Muscle layer of duodenum (tissue), 2 donors: ENCODE measurements at regions not wholly inside any gene's neighbourhood (a gene's known extent, or its start where the extent isn't known, plus 50 kb on each side); places are given as distances from the start of the nearest gene placed in this dataset.

Experiments
- H3K27ac ChIP-seq: one replicate; pipeline ENCODE4 v1.7.0; 2013; ENCODE audit warnings: mild to moderate bottlenecking, low read length
- H3K27me3 ChIP-seq: one replicate; pipeline ENCODE4 v1.7.0; 2013; ENCODE audit warnings: low read depth, mild to moderate bottlenecking, control low read depth, low read length
- H3K36me3 ChIP-seq, 2 donors: one replicate each; pipeline ENCODE4 v1.7.0; 2013; ENCODE audit warnings: low read length in 2 of 2, control low read depth in 1 of 2, mild to moderate bottlenecking in 1 of 2; ENCODE audit not compliant: insufficient read depth in 2 of 2, control insufficient read depth in 1 of 2
- H3K4me1 ChIP-seq, 2 donors: one replicate each; pipeline ENCODE4 v1.7.0; 2013; ENCODE audit warnings: low read length in 2 of 2, mild to moderate bottlenecking in 2 of 2, control low read depth in 1 of 2, moderate library complexity in 1 of 2; ENCODE audit not compliant: insufficient read depth in 2 of 2, control insufficient read depth in 1 of 2
- H3K4me3 ChIP-seq, 2 donors: one replicate each; pipeline ENCODE4 v1.7.0; 2013; ENCODE audit warnings: low read length in 2 of 2, low read depth in 1 of 2, mild to moderate bottlenecking in 1 of 2
- H3K9me3 ChIP-seq, 2 donors: one replicate each; pipeline ENCODE4 v1.7.0; 2013; ENCODE audit warnings: low read length in 2 of 2, control low read depth in 1 of 2, mild to moderate bottlenecking in 1 of 2; ENCODE audit not compliant: control insufficient read depth in 1 of 2
- donor health status: healthy.

DNA sequence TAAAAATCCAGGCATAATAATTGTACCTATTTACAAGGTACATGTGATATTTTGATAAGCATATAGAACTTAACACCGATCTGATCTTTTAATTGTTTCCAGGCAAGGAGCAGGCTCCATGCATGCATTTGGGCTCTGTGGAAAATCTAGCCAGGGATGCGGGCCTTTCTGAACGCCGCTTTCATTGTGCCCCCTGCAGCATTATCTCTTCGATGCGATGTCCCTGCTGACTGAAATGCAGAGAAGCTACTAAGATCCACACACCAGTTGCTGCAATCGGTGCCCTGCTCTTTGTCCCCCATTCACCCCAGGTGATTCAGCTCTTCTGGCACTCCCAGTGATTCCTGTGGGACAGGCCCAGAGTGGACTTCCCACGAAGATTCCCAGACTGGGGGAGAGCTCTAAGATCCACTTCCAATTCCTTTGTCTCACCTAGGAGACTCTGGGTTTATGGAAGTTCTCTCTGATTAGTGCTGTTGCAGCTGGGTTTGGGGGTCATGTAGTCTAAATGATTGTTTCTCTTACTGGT is 254.3 kb upstream of the AGA start:
- Histone ChIP-seq H3K27ac (no peak overlapping the region), H3K36me3 (no peaks in the 10 kb centered on the region), H3K4me1 (no peaks in the 10 kb centered on the region), H3K4me3 (no peak overlapping the region), H3K27me3 (no peaks in the 10 kb centered on the region), H3K9me3 (no peaks in the 10 kb centered on the region)

DNA sequence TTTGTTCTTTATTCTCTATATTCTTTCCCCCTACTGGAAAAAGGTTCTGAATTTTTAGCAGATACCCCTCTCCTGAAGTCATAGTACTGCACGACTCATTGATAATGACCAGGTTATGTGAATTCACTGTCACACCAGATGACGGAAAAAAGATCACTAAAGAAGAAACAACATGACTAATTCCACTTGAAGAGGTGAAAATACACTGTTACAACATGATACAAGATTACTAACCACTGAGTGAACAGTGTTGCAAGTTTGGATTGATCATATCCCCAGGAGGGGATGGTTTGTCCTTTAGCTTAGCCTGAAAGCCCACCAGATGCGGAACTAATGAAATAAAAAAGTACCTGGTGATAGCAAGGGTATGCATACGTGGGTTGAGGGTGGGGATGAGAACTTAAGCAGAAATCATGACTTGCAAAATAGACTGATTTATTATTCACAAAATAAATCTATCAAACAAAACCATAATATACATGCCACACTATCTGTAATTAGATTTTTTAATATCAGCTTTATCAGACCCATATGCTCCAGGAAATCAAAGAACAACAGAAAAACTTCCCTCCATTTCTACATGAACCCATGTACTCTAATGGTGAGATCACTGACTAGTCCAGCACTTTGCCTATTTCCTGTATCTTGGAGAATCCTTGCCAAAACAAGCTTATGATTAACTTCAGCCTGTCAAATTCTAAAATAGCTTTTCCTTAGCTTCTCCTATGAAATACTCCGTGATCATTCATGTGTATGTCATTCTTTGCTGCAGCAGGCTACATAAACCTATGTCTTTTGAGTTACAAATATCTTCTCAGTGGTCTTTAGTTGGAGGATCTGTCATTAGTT is 257.4 kb upstream of the AGA start:
- Histone ChIP-seq H3K4me3 (no peak overlapping the region), H3K36me3 (no peaks in the 10 kb centered on the region), H3K4me1 (no peaks in the 10 kb centered on the region), H3K27ac (no peak overlapping the region), H3K27me3 (no peaks in the 10 kb centered on the region), H3K9me3 (no peaks in the 10 kb centered on the region)

DNA sequence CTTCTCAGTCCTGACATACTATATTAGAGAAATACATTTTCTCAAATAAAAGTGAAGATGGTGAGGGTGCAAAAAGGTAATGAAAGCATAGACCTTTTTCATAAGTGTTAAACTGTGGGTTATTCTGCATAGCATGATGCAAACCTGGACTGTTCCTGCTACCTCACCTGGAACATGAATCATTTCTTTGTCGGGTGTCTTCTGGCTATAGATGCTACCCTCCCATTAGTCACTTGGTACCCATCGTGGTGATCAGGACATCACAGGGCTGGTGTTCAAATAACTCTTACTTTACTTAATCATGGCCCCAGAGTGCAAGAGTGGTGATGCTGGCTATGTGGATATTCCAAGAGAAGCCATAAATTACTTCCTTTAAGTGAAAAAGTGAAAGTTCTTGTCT is 264.7 kb upstream of the AGA start:
- H3K27ac ChIP-seq: no peak overlapping the region
- no peaks in the 10 kb centered on the region for H3K4me1 ChIP-seq
- H3K27me3 ChIP-seq: no peaks in the 10 kb centered on the region
- no peaks in the 10 kb centered on the region for H3K9me3 ChIP-seq
- H3K36me3 ChIP-seq: no peaks in the 10 kb centered on the region
- H3K4me3 ChIP-seq: no peak overlapping the region

DNA sequence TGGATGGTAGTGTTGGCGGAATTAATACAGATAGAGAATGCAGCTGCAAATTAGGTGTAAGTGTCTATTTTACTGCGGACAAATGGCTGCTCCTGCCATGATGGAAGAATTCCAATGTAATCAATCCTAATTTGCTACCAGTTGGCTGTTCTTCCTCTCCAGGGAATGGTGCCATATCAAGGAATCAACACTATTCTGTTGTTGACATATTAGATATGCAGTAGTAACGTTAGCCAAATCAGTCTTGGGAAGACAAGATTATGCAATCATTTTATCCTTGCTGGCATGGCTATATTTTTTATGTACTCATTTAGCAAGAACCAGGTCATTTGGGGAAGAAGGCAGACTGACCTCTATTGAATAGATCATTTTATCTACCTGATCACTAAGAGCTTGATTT is 271.2 kb upstream of the AGA start:
- no peaks in the 10 kb centered on the region for H3K27me3 ChIP-seq
- H3K4me3 ChIP-seq: no peak overlapping the region
- H3K9me3 ChIP-seq: no peaks in the 10 kb centered on the region
- peaks cover 0 to 3% of the 10 kb centered on the region in 2 donors for H3K4me1 ChIP-seq
- no peaks in the 10 kb centered on the region for H3K36me3 ChIP-seq
- no peak overlapping the region for H3K27ac ChIP-seq

DNA sequence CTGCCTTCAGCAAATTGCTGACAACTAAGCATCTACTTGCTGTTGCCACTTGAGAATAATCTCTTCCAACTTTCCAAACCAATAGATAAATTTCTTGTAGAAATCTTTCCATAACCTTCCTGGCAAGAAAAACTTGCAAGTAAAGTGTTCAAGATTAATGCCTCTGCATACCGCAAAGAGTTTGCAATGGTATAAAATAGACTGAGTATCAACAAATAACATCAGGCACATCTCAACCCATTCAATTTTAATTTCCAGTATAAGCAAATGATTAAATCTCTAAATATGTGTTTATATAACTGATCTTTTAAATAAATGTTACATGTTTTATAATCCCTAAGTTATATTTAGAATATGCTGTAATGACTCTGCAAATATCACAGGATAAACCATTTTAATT is 275.2 kb upstream of the AGA start:
- H3K36me3 ChIP-seq: no peaks in the 10 kb centered on the region
- no peaks in the 10 kb centered on the region for H3K9me3 ChIP-seq
- H3K27ac ChIP-seq: no peak overlapping the region
- H3K4me3 ChIP-seq: no peak overlapping the region
- peaks cover 0 to 3% of the 10 kb centered on the region in 2 donors for H3K4me1 ChIP-seq
- no peaks in the 10 kb centered on the region for H3K27me3 ChIP-seq

DNA sequence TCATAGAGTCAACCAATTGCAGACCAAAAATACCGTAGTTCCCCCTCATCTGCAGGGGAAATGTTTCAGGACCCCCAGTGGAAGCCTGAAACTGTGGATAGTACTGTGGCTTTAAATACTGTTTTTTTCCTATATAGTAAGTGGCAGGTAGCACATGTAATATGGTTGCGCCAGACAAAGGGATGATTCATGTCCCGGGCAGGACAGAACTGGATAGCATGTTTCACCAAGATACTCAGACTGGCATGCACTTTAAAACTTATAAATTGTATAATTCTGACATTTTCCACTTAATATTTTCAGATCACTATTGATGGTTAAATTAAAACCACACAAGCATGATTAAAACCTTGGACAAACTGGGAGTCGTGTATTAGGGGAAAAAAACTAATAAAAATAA is 276.3 kb upstream of the AGA start:
- no peaks in the 10 kb centered on the region for H3K9me3 ChIP-seq
- no peaks in the 10 kb centered on the region for H3K27me3 ChIP-seq
- H3K36me3 ChIP-seq: no peaks in the 10 kb centered on the region
- H3K27ac ChIP-seq: no peak overlapping the region
- H3K4me3 ChIP-seq: no peak overlapping the region
- H3K4me1 ChIP-seq: peaks cover 0 to 3% of the 10 kb centered on the region in 2 donors

DNA sequence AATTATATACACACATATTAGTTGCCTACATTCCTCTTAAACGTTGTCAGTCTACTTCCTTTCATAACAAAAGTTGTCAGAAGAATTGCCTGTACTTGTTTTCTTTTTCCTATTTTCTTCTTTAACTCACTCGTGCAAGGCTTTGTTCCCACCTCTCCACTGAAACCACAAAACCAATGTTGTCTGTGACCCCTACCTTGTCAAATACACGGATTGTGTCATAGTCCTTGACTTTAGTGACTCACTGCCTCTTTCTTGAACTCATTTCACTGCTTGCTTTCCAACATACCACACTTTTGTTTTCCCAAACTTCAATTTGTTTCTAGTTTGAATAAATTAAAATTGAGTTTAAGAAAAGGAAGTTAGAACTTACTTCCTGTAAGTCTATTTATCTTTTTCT is 283.9 kb upstream of the AGA start:
- Histone ChIP-seq H3K4me3 (no peak overlapping the region), H3K27me3 (no peaks in the 10 kb centered on the region), H3K27ac (no peak overlapping the region), H3K9me3 (no peaks in the 10 kb centered on the region), H3K4me1 (no peaks in the 10 kb centered on the region), H3K36me3 (no peaks in the 10 kb centered on the region)

DNA sequence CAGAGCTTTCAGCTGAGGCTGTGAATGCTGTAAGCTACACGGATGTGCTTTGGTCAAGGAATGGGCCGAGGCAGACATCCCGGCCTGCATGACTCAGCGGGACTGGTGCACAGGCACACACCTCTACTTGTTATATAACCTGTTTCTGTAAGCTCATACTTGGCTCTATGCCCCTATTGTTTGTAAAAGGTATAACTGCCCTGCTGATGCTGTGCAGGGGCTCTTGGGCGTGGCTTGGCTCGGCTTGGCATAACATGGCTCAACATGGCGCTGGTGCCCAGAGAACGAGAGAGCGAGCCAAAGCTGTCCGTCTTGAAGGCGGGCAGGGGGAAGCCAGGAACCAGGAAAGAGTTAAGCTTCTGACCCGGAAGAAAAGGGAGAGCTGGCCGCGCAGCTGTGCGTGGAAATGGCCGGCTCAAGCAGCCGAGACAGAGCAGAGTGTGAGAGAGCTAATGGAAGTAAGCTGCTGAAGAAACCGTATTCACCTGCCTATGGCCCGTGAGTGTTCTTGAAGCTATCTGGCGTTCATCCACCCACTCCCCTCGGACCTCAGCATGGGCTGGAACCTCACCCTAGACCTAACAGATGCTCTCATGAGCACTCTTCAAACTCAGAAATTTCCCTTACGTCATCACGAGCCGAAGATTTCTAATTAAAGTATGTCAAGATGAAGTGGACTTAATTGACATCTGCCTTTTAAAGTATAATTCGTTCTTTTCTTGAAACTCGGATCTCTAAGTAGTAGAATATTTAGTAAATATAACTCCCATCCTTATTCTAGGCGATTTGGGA is 286.3 kb upstream of the AGA start:
- H3K27me3 ChIP-seq: no peaks in the 10 kb centered on the region
- no peaks in the 10 kb centered on the region for H3K4me1 ChIP-seq
- H3K36me3 ChIP-seq: no peaks in the 10 kb centered on the region
- H3K9me3 ChIP-seq: no peaks in the 10 kb centered on the region
- H3K4me3 ChIP-seq: no peak overlapping the region
- no peak overlapping the region for H3K27ac ChIP-seq

DNA sequence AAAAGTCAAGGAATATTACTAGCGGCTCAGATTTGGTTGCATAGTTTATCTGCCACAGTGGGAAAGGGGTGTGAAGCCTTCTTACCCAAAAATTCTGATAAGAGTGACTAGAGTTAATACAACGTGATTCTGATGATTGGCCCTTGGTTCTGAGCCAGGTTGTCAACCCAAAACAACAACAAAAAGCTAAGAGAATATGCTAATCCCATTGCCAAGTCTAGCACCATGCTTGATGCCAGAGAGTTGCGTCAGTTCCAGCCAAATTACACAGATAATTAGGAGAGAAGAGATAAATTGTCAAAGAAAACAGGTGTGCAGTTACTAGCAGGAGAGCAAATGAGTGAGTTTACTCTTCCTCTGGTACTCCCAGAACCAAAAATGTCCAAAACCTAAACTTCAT is 287.4 kb upstream of the AGA start:
- H3K27me3 ChIP-seq: no peaks in the 10 kb centered on the region

DNA sequence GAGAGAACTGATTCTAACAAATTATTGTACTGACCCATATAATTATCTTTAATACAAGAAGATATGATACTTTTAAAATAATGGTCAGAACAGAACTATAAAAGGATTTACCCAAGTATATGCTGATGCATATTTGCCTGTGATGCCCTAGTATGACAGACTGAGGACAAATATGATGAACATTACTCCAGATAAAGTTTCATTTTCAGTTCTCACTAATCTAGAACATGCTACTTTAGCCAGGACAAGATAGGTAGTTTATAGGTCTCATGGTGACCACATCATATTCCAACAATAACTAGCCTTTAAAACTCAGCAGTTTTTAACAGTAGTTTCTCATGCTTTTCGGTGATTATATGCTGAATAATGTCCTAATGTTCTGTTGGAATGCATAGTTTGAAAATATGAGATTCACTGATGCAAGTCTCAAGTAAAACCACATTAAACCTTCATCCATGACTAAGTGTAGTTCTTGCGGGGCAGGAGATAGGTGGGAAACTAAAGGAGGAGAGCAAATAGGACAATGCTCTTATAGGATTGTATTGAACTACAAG is 295.2 kb upstream of the AGA start:
- Histone ChIP-seq H3K9me3 (no peaks in the 10 kb centered on the region), H3K27ac (no peak overlapping the region), H3K4me1 (no peaks in the 10 kb centered on the region), H3K27me3 (no peaks in the 10 kb centered on the region), H3K4me3 (no peak overlapping the region), H3K36me3 (no peaks in the 10 kb centered on the region)

More for the DNA sequence above, 287.4 kb upstream of the AGA start:
- H3K27ac ChIP-seq: no peak overlapping the region
- H3K4me1 ChIP-seq: no peaks in the 10 kb centered on the region
- no peaks in the 10 kb centered on the region for H3K36me3 ChIP-seq
- H3K9me3 ChIP-seq: no peaks in the 10 kb centered on the region
- H3K4me3 ChIP-seq: no peak overlapping the region

DNA sequence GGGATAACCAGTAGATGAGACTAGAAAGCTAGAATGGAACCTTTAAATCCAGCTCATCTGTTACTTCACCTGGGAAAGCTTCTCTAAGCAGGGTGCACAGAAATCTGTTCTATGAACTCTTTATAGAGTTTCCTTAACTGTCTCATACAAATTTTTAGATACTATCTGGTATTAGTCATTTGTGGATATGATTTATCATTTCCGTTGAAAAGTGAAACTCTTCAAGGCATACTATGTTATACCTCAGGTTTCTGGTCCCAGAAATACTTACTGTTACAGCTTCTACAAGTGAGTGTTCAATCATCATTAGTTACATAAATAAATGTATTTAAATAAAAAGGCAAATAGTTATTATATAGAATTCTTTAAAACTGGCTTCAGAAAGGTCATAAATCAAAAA is 298.3 kb upstream of the AGA start:
- H3K9me3 ChIP-seq: no peaks in the 10 kb centered on the region
- H3K4me3 ChIP-seq: no peak overlapping the region
- H3K27ac ChIP-seq: no peak overlapping the region
- no peaks in the 10 kb centered on the region for H3K4me1 ChIP-seq
- H3K27me3 ChIP-seq: no peaks in the 10 kb centered on the region
- no peaks in the 10 kb centered on the region for H3K36me3 ChIP-seq
